ENCODE measurements at regions not wholly inside any gene's neighbourhood (a gene's known extent, or its start where the extent isn't known, plus 50 kb on each side); places are given as distances from the start of the nearest gene placed in this dataset.

DNA sequence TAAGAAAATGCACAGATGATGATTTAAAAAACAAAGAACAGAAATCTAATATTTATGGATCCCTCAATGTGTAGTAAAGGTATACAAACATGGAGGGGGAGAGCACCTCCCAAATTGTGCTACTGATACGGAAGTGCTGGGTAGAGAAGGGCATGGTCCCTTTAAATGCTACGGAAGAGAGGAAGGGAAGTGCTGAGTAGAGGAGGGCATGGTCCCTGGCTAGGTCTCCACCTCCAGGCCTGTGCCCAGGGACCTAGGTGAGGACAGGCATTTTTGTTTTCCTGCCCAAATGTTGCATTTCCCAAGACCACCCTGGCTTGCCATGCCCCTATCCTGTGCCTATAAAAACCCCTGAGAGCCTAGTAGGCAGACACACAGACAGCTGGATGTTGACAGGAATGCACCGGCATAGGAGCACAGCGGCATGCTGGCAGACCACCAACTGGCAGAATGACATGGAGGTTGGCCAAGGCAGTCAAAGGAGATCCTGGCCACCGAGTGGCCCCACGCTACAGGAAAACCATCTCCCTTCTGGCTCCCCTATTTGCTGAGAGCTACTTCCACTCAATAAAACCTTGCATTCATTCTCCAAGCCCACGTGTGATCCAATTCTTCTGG lies 62.1 kb upstream of the SPDL1 start:
- TF ChIP-seq POLR2A (IDR thresholded peaks at IDR 0.05) (no peak), POLR2AphosphoS5 (IDR thresholded peaks at IDR 0.05) (no peak)
- TF ChIP-seq, protein P1, sequence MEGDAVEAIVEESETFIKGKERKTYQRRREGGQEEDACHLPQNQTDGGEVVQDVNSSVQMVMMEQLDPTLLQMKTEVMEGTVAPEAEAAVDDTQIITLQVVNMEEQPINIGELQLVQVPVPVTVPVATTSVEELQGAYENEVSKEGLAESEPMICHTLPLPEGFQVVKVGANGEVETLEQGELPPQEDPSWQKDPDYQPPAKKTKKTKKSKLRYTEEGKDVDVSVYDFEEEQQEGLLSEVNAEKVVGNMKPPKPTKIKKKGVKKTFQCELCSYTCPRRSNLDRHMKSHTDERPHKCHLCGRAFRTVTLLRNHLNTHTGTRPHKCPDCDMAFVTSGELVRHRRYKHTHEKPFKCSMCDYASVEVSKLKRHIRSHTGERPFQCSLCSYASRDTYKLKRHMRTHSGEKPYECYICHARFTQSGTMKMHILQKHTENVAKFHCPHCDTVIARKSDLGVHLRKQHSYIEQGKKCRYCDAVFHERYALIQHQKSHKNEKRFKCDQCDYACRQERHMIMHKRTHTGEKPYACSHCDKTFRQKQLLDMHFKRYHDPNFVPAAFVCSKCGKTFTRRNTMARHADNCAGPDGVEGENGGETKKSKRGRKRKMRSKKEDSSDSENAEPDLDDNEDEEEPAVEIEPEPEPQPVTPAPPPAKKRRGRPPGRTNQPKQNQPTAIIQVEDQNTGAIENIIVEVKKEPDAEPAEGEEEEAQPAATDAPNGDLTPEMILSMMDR (IDR thresholded peaks at IDR 0.05): no peak
